ENCODE measurements at regions not wholly inside any gene's neighbourhood (a gene's known extent, or its start where the extent isn't known, plus 50 kb on each side); places are given as distances from the start of the nearest gene placed in this dataset.

DNA sequence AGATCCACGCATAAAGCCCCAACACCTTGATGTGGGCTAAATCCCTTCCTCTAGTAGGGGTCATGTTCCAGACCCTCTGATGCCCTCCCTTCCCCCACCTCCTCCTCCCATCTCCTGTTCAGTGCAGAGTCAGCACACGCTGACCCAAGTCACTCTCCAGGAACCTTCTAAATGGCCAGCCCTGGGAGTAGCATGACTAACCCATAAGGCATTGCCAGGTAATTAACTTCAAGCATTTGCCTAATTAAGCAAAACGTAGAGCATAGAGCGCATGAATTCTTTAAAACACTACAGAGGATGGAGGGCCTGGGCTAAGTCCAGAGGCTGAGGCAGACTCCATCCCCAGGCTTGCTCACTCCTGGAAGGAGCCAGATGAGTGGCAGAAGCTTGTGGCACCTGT is 276.3 kb upstream of the MSX2 start:
- TF ChIP-seq SIRT6 (IDR thresholded peaks at IDR 0.05; ENCODE audit: low read length): no peak
- TF ChIP-seq GABPA (IDR thresholded peaks at IDR 0.05; ENCODE audit: borderline replicate concordance, insufficient read depth, low read length): no peak
- TF ChIP-seq, protein P1, sequence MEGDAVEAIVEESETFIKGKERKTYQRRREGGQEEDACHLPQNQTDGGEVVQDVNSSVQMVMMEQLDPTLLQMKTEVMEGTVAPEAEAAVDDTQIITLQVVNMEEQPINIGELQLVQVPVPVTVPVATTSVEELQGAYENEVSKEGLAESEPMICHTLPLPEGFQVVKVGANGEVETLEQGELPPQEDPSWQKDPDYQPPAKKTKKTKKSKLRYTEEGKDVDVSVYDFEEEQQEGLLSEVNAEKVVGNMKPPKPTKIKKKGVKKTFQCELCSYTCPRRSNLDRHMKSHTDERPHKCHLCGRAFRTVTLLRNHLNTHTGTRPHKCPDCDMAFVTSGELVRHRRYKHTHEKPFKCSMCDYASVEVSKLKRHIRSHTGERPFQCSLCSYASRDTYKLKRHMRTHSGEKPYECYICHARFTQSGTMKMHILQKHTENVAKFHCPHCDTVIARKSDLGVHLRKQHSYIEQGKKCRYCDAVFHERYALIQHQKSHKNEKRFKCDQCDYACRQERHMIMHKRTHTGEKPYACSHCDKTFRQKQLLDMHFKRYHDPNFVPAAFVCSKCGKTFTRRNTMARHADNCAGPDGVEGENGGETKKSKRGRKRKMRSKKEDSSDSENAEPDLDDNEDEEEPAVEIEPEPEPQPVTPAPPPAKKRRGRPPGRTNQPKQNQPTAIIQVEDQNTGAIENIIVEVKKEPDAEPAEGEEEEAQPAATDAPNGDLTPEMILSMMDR (IDR thresholded peaks at IDR 0.05; ENCODE audit: control extremely low read depth in 1 of 3, insufficient read depth in 1 of 3, low read depth in 1 of 3, low read length in 3 of 3): no peak
- TF ChIP-seq TAF1 (IDR thresholded peaks at IDR 0.05; ENCODE audit: low read depth, low read length): no peak
- TF ChIP-seq BCL11A (IDR thresholded peaks at IDR 0.05; ENCODE audit: low read depth in 2 of 2, low read length in 2 of 2): no peak
- TF ChIP-seq, protein P2, sequence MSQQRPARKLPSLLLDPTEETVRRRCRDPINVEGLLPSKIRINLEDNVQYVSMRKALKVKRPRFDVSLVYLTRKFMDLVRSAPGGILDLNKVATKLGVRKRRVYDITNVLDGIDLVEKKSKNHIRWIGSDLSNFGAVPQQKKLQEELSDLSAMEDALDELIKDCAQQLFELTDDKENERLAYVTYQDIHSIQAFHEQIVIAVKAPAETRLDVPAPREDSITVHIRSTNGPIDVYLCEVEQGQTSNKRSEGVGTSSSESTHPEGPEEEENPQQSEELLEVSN (IDR thresholded peaks at IDR 0.05): no peak
- TF ChIP-seq ZNF274 (IDR thresholded peaks at IDR 0.05; ENCODE audit: borderline replicate concordance, extremely low read depth, low read length): no peak
- TF ChIP-seq SP2 (IDR thresholded peaks at IDR 0.05; ENCODE audit: low read length): no peak
- no peak for TF ChIP-seq YY1 (IDR thresholded peaks at IDR 0.05; ENCODE audit: low read depth, low read length)
